ACHN (cell line): ENCODE measurements at regions not wholly inside any gene's neighbourhood (a gene's known extent, or its start where the extent isn't known, plus 50 kb on each side); places are given as distances from the start of the nearest gene placed in this dataset.
"Not testable (repeated sequence)": the region's sequence is repeated elsewhere in the genome, so short reads cannot be mapped to it uniquely, and the experiment has no call there.

Source experiments
- DNase-seq: peaks from one replicate; pipeline ENCODE4 v3.0.0-alpha.2; 2015
- in situ Hi-C: cut with HindIII; loops from 2 replicates; pipeline ENCODE4 v1.10.0; 2017; ENCODE audit warnings: low sequenced_read_pairs, low pct_ligation_motif_present, low pct_unique_long_range_greater_than_20kb

DNA sequence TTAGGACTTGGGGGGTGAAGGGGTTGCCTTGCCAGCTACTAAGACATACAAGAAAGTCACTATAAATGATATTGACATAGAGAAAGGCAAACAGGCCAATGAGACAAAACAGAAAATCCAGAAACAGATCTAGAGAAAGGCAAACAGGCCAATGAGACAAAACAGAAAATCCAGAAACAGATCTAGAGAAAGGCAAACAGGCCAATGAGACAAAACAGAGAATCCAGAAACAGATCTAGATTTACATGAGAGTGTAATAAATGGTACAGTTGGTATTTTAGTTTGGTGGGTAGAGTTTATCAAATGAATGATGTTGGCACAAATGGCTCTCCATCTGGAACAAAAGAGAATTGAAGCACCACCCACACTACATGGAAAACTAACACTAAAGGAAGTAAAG lies 99.8 kb upstream of the FOXQ1 start:
- in situ Hi-C loops, DNase-seq: not testable (repeated sequence)

DNA sequence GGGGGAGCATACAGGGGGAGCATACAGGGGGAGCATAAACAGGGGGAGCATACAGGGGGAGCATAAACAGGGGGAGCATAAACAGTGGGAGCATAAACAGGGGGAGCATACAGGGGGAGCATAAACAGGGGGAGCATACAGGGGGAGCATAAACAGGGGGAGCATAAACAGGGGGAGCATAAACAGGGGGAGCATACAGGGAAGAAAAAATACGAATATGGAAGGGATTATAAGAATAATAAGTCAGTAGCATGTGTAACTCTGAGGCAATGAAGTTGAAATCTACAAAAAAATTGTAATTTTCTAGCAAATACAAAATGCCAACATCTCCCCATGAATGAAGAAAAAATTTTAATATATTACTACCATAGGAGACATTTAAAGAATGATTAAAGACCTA lies 101.3 kb upstream of the FOXQ1 start:
- DNase-seq, in situ Hi-C loops: not testable (repeated sequence)

DNA sequence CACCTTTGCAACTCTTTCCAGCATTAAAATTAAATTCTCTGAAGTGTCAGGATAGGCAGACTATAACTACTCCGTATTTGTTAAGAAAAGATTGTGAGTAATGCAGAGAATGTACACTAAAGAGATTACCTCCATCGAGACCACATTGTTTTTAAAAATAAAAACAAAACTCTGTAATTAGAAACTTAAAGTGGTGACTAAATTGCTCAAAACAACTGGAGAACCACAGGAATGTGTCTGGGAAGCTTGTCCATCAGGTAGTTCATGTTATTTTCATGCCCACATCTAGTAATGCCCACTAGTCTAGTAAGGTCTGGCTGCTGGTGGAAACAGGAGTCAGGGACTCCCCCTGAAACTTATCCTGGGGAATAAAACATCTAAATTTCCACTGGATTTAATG lies 103.0 kb upstream of the FOXQ1 start:
- in situ Hi-C loops, result no loop called here
- DNase-seq, result no peak

DNA sequence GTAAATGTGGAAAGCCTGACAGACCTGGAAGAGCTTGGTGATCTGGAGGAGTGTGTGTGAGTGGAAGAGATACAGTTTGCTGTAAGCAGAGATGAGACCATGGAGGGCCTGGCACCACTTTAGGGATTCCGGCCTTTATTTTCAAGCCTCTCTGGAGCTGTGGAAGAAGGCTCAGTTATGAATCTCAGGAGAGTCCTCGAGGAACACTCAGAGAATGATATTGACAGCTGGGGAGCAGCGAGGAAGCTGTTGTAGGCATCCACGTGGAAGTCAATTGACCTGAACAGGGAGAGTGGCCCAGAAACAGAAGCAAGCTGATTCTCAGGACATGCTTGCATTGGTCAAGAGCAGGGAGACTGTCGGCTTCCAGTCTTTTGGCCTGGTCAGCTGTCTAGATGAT lies 108.4 kb upstream of the FOXQ1 start:
- in situ Hi-C loops, result no loop called here

DNA sequence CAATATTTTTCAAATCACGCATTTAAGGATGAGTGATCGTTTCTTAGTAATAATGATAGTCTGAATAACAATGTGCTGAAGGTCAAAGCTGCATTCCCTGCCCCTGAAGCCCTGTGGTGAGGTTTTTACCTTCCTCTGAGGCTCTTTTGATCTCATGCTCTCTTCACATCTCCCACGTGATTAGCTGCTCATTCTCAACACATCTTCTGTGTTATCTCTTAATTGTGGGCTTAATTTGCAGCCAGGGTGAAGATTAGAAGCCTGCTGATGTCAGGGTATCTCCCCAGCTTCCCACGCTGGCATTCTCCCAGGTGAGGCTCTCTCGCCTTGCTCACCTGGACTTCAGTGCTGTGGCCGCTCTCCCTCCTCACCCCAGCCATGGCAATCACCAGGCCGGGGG lies 109.7 kb upstream of the FOXQ1 start:
- no peak for DNase-seq
- in situ Hi-C loops, result no loop called here

More for the DNA sequence above, 108.4 kb upstream of the FOXQ1 start:
- no peak for DNase-seq

DNA sequence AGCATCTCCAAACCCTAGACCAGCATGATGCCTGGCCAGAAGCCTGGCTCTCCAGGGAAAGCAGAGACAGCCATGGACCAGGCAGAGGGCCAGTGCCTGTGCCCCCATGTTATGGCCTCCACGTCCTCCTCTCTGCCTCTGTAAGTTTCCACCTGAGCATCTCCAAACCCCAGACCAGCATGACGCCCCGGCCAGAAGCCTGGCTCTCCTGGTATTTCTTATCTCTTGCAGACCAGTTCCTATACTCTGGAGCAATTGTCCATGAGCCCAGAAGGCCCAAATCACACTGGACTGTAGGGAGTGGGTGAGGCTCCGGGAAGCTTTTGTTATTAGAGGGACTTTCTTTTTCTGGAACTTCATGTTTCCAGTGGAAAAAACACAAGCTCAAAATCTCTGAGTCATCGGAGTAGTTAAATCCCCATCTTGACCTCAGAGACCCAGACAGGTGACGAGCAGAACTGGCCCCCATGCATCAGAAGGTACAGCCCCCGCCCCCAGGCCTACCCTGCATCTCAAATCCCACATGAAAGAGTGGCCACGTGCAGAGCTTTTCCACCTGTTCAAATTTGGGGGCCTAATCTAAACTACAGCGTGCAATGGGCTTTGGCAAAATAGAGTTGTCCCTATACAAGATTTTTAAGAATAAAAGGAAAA lies 110.2 kb upstream of the FOXQ1 start:
- no peak for DNase-seq

DNA sequence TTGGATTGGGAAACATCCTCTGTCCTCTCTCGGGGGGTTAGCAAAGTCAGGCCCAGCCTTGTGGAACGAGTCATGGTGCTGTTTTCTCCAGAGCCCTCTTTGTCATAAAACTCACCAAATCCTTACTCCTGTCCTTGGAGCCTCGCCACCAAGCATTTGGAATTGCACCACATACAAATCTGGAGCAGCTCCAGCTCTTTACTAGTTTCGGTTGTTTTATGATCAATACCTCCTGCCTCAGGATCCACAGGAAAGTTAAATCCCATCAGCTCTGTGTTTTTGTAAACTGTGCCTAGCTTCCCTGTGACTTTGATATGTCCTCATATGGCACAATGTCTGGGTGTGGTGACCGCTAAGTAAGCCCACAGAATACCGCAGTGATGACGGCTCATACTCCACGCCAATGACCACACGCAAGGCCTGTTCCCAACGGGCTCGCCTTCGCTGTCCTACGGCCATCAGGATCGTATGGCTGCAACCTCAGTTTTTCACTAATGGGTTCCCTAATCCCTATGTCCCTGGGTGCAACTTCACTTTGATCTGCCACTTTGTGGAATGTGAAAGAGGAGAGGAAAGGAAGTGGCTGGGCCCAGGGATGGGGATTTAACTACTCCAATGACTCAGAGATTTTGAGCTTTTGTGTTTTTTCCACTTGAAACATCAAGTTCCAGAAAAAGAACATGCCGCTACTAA lies 111.3 kb upstream of the FOXQ1 start:
- in situ Hi-C loops, result no loop called here
- no peak for DNase-seq

More for the DNA sequence above, 110.2 kb upstream of the FOXQ1 start:
- in situ Hi-C loops, result no loop called here

DNA sequence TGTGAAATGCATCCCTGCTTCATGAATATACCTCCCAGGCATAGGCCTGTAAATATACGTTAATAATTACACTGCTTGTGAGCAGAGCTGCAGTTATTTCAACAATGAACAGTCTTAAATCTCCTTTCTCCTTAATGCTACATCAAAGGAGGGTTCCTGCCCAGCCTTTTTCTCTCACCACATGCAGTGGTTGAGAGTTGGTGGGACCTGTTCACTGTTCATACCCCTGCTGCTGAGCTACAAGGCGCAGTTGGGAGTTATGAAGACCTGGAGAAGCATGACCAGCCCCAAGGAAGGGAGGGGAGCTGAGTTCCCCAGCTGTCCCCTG lies 111.9 kb upstream of the FOXQ1 start:
- no peak for DNase-seq
- in situ Hi-C loops, result no loop called here

DNA sequence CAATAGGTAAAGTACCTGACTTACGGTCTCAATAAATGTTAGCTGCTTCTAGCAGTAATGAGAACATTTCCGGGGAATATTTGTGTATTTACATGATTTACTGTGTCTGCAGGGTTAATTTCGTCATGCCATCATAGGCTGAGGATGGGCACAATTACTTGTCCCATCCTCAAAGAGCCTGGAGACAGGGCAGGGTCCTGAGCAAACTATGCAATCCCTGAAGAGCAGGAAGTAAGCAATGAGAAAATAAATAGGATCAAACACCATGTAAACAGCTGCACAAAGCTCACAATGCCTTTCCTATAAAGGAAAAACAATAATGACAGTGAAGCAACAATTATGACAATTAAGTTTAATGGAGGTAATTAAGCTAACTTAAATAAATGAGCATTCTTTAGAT lies 114.6 kb upstream of the FOXQ1 start:
- DNase-seq, result no peak
- in situ Hi-C loops, result no loop called here

DNA sequence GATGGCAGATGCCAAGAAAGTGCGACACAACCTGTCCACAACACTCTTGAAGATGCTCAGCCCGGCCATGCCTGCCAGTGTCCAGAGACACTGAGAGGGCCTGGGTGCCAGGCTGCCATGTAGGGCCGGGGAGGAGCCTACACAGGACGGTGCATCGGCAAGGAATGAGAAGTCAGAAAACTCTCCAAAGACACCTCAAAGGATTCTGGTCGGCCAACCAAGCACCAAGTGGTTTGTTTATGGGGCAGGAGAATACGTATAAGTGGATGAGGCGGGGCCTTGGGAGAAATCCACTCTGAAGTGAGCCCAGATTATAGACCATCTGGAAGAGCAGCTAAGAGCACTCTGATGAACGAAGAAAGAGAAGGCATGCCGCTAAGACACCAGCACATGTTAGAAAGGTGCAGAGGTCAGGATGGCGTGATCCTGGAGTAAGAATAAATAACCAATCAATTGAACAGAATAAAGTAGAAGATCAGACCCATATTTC lies 120.7 kb upstream of the FOXQ1 start:
- in situ Hi-C loops, result no loop called here
- DNase-seq, result no peak

DNA sequence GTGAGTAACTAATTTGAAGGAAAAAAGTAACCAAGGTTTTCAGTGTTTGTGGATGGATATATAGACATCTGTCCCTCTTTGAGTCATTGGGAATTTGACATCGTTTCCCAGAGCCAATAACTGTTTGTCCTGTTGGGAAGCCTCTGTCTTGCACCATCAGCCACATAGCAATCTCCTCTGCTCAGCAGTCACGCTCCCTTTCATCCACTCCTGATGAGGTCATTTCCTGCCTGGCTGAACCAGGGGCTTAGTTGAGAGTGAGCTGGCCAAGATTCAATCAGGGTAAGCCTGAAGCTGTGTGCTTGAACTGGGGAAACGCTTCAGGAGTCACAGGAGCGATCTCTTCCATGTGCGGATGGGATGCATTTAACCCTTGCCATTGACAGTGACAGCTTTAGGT lies 121.5 kb upstream of the FOXQ1 start:
- DNase-seq, result peak; percentile 93
- in situ Hi-C loops, result no loop called here

DNA sequence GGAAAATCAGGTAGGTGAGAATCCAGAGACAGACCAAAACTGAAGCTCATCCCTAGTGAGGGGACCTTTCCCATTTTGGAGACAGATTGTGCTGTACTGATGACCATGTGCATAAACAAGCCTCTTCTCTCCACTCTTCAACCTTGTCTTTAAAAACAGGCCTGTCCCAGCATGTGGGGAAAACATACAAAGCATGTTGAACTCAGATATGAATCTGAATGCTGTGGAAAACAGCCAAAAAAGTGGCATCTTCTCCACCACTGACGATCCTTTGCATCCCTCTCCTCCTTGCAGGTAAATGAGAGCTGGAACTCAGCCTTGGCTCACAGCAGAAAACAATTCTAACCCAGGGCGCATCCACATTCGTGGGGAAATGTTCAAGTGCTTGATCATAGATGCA lies 123.7 kb upstream of the FOXQ1 start:
- in situ Hi-C loops, result no loop called here
- DNase-seq, result no peak

DNA sequence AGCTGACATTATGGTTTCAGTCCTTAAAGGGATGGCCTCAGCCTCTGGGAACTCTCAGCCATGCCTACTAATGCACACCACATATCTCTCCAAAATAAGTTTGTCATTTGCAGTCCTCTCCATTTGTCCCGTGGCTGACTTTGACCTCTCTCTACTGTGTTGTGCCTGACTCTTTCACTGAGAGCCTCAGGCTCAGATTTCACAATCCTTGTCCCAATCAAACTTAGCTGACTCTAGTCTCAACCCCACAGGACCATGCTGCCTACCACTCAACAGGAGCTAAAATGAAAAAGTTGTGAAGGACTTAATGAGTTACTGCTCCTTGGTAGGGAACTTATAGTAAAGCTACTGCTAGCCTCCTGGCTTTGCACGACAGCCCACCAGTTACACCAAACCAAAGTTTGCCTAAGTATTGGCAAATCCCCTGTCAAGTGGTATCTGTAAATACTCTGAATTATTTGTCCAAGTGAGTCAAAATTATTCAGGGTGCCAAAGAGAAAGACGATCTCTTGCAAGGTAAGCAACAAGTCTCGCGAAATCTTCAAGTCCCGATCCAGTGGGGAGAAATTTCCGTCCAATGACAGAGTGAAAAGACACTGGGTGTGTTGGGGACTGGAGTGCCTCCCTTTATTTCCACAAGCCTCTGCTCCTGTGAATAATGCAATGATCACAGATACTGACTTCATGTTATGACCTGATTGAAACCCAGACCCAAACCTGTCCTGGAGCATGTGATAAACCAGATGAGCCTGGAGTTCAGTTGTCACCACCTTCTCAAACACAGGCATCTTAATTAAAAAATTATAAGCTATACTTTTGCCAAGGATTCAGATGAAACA lies 124.4 kb upstream of the FOXQ1 start:
- in situ Hi-C loops, result no loop called here
- no peak for DNase-seq

DNA sequence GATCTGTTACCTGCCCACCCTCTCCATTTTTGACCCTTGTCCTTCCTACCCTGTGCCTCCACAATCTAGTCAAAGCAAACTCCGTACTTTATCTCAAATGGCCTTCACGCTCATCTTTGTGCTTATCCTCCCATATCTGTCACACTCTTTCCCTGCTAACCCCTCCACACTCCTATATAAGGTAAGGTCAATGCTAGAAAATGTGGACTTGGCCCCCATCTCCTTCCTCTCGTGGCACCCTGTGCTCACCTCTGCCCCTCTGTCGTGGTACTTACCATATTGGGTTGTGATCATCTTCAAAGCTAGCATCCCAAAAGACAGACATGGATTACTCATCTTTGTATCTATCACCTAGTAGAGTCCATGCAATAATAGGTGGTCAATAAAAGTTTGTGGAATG lies 127.6 kb upstream of the FOXQ1 start:
- in situ Hi-C loops, result no loop called here
- no peak for DNase-seq

DNA sequence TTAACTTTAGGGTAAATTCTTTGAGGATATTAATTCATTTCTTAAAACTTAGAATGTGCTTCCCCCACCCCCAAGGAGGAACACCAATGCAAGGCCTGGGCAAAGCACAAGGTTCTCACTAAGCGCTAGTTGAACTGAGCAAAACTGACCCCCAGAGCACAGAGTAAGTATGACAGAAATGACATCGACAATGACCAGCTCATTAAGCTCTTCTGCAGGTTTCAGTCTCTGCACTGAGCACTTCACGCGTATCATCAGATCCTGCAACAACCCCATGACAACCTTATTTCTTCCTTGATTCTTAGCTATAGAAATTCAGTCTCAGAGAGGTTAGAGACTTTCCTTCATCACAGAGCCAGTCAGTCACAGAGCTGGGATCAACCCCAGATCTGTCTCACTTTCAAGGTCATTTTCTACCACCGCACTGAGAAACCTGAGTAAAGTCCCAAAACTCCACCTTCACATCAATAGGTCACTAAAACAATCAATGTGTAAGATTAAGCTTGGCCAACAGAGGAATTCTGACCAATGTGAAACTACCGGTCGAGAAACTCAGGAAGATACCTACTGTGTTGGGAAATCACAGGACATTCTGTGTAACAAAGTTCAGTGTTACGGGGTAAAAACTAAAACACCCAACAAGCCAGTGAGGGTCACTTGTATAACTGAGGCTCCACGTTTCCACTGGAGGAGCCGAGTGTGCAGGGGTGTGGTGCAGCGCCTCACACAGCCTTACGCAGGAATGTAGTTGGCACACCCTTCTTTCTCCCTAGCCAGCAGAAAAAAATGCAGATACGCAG lies 129.0 kb upstream of the FOXQ1 start:
- in situ Hi-C loops, result no loop called here
- no peak for DNase-seq

DNA sequence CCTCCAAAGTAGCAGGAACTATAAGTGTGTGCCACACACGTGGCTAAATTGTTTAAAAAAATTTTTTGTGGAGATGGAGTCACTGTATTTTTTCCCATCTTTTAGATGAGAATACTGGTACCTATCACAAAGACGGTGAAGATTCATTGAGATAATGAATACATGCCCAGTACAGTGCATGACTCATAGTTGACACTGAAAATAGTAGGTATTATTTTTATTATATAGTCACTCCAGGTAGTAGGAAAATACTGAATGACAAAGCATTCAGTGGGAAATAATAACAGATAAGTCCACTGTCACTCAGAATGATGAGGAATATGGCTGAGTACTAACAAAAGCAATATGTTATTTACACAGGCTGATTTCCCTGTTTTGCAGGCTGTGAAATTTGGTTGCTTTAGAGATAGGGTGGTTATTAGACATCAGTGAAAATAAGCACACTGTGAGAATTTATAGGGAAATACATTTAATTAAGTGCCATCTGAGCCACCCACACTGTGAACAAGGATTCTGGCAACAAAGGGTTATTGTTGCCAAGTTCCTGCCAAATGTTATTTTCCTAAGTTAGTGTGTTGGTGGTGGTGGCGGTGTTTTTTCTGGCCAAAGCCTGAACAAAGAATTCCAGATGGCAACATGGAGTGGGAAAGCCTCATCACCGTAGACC lies 129.8 kb upstream of the FOXQ1 start:
- in situ Hi-C loops, result no loop called here

DNA sequence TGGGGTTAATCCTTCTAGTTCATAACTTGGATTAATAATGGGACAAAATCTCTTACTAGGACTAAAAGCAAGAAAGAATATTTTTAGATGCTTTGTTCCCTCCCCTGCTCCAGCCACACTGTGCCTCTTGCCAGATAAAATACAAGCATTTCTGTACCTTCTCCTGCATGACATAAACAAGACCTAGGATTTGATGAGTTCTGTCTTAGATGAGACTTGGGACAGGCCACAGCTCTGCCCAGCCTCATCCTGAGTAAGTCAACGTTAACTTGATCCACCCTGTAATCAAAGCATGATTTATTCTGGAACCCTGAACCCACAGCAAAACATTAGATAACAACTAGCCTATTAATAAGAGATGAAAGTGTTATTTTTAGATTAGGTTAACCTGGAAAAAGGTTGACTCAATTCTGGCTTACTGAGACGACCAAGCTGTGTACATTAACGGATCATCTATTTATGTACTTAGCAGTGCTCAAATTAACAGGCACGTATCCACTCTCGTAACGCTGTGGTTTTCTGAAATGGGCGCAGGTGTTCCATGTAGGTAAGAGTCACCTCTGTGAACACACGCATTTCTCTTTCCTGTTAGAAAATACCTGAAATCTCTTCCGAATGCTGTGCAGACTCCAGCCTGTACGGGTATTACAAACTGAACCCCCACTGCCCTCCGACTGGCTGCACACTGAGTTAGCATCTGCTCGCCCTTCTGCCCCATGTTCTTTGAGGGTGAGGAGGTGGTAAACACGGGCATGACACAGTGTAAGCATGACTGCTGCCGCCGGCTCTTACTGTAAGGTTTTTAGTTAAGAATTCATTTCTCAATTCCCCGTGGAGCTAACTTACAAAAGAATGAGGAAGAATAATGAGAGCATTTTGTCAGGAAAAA lies 132.1 kb upstream of the FOXQ1 start:
- DNase-seq, result no peak
- in situ Hi-C loops, result no loop called here

More for the DNA sequence above, 129.8 kb upstream of the FOXQ1 start:
- no peak for DNase-seq
